Ascending aorta (tissue), 2 donors: ENCODE measurements at regions not wholly inside any gene's neighbourhood (a gene's known extent, or its start where the extent isn't known, plus 50 kb on each side); places are given as distances from the start of the nearest gene placed in this dataset.

Experiments used
- DNase-seq, 2 donors: peaks; one replicate each; pipeline ENCODE4 v3.0.0-alpha.2; 2019; ENCODE audit warnings: low spot score in 2 of 2
- H3K27ac ChIP-seq, 2 donors: fragments of 200-600 bp; sonication (generic); one replicate each; pipeline ENCODE4 v1.5.1; 2016 to 2017; ENCODE audit warnings: mild to moderate bottlenecking in 1 of 2
- H3K27me3 ChIP-seq: fragments of 200-600 bp; sonication (generic); one replicate; pipeline ENCODE4 v1.5.1; 2017
- H3K36me3 ChIP-seq, 2 donors: fragments of 200-600 bp; sonication (generic); one replicate each; pipeline ENCODE4 v1.5.1; 2016
- H3K4me1 ChIP-seq, 2 donors: fragments of 200-600 bp; sonication (generic); one replicate each; pipeline ENCODE4 v1.5.1; 2016 to 2017; ENCODE audit warnings: mild to moderate bottlenecking in 1 of 2
- H3K4me3 ChIP-seq, 2 donors: fragments of 200-600 bp; sonication (generic); one replicate each; pipeline ENCODE4 v1.5.1; 2016 to 2017; ENCODE audit warnings: mild to moderate bottlenecking in 1 of 2
- H3K9me3 ChIP-seq, 2 donors: fragments of 200-600 bp; sonication (generic); one replicate each; pipeline ENCODE4 v1.5.1; 2016
- CTCF ChIP-seq, 3 experiments: fragments of 200-600 bp in 2 of 3; fragments of 450-650 bp in 1 of 3; sonication (generic) in 2 of 3; IDR thresholded peaks; one replicate each; pipeline ENCODE4 v1.5.1; 2016 to 2019; ENCODE audit warnings: antibody characterized with exemption in 3 of 3, mild to moderate bottlenecking in 1 of 3, moderate library complexity in 1 of 3
- intact Hi-C: fragments of 100-400 bp; cut with DNase I; formaldehyde crosslinking; loops from one replicate; pipeline ENCODE4 v1.15.1; 2023

GRCh38 chr4:57926311-57926710 is 816.1 kb upstream of the IGFBP7 start:
- intact Hi-C loops = no loop called here

GRCh38 chr4:57924951-57925350 is 814.8 kb upstream of the IGFBP7 start:
- no peak for DNase-seq
- Histone ChIP-seq H3K9me3 (no peaks in the 10 kb centered on the region), H3K27me3 (no peaks in the 10 kb centered on the region), H3K27ac (no peak overlapping the region), H3K4me1 (no peaks in the 10 kb centered on the region), H3K4me3 (no peak overlapping the region), H3K36me3 (no peaks in the 10 kb centered on the region)
- TF ChIP-seq CTCF (IDR thresholded peaks at IDR 0.05) = no peak
- intact Hi-C loops = no loop called here

More at GRCh38 chr4:57926311-57926710, 816.1 kb upstream of the IGFBP7 start:
- no peaks in the 10 kb centered on the region for H3K36me3 ChIP-seq
- DNase-seq = no peak
- no peaks in the 10 kb centered on the region for H3K9me3 ChIP-seq
- H3K27me3 ChIP-seq = no peaks in the 10 kb centered on the region
- H3K4me3 ChIP-seq = no peak overlapping the region
- H3K27ac ChIP-seq = no peak overlapping the region
- TF ChIP-seq CTCF (IDR thresholded peaks at IDR 0.05) = no peak
- no peaks in the 10 kb centered on the region for H3K4me1 ChIP-seq

- H3K4me3 ChIP-seq = no peak overlapping the region
- H3K9me3 ChIP-seq = no peaks in the 10 kb centered on the region
- no peaks in the 10 kb centered on the region for H3K27me3 ChIP-seq
- H3K4me1 ChIP-seq = no peaks in the 10 kb centered on the region
- H3K36me3 ChIP-seq = no peaks in the 10 kb centered on the region
- DNase-seq = no peak
- no peak overlapping the region for H3K27ac ChIP-seq
- no peak for TF ChIP-seq CTCF (IDR thresholded peaks at IDR 0.05)
- intact Hi-C loops = no loop called here
Observed at GRCh38 chr4:57916479-57916878, 806.3 kb upstream of the IGFBP7 start.

GRCh38 chr4:57911203-57911602 is 801.0 kb upstream of the IGFBP7 start:
- intact Hi-C loops = no loop called here
- H3K27ac ChIP-seq = no peak overlapping the region
- no peaks in the 10 kb centered on the region for H3K9me3 ChIP-seq
- no peaks in the 10 kb centered on the region for H3K4me1 ChIP-seq
- no peak overlapping the region for H3K4me3 ChIP-seq
- no peaks in the 10 kb centered on the region for H3K27me3 ChIP-seq
- TF ChIP-seq CTCF (IDR thresholded peaks at IDR 0.05) = no peak
- H3K36me3 ChIP-seq = no peaks in the 10 kb centered on the region
- no peak for DNase-seq

- Histone ChIP-seq H3K4me3 (no peak overlapping the region), H3K9me3 (no peaks in the 10 kb centered on the region), H3K4me1 (no peaks in the 10 kb centered on the region), H3K27me3 (no peaks in the 10 kb centered on the region), H3K36me3 (no peaks in the 10 kb centered on the region), H3K27ac (no peak overlapping the region)
- intact Hi-C loops = no loop called here
- DNase-seq = no peak
- no peak for TF ChIP-seq CTCF (IDR thresholded peaks at IDR 0.05)
Observed at GRCh38 chr4:57910151-57910550, 800.0 kb upstream of the IGFBP7 start.

- Histone ChIP-seq H3K36me3 (no peaks in the 10 kb centered on the region), H3K9me3 (no peaks in the 10 kb centered on the region), H3K4me1 (no peaks in the 10 kb centered on the region), H3K27ac (no peak overlapping the region), H3K27me3 (no peaks in the 10 kb centered on the region), H3K4me3 (no peak overlapping the region)
- TF ChIP-seq CTCF (IDR thresholded peaks at IDR 0.05) = no peak
- intact Hi-C loops = no loop called here
- DNase-seq = no peak
Observed at GRCh38 chr4:57905965-57906364, 795.8 kb upstream of the IGFBP7 start.
